Lower leg skin (tissue), 3 donors: ENCODE measurements at regions not wholly inside any gene's neighbourhood (a gene's known extent, or its start where the extent isn't known, plus 50 kb on each side); places are given as distances from the start of the nearest gene placed in this dataset.

Source experiments
- POLR2A ChIP-seq, 2 donors: fragments of 450-650 bp; IDR thresholded peaks; one replicate each; pipeline ENCODE4 v1.6.1; 2016 to 2017; ENCODE audit warnings: antibody characterized with exemption in 2 of 2, mild to moderate bottlenecking in 1 of 2, moderate library complexity in 1 of 2
- TF ChIP-seq, protein P1 (sequence below), 3 donors: fragments of 450-650 bp; IDR thresholded peaks; one replicate each; pipeline ENCODE4 v1.5.1; 2016; ENCODE audit warnings: antibody characterized with exemption in 3 of 3, mild to moderate bottlenecking in 3 of 3, moderate library complexity in 2 of 3

DNA sequence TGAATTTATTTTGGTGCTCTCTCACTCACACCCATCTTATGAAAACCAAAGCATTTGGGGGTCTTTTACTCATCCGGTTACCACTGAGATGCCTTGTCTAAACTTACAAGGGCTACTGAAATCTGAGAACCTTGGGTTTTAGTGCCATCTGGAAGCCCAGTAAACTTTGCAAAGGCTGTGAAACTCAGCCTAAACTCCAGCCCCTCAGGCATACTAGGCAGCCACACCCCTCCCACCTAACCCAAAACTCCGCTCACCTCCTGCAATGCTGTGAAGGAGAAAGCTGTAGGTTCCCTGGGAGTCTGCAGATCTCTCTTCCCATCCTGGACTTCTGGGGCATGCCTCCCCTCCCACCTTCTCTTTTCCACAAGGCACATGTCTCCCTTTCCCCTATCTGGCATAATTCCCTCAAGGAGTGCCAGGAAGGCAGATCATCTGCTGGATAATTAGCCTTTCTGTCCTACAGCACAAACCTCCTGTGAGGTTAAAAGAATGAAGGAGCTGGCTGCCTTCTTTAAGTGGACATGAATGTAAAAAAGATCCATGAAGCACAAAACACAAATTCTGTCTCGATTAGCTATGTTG, 71.5 kb upstream of the ANXA1 start:
- TF ChIP-seq, protein P1, sequence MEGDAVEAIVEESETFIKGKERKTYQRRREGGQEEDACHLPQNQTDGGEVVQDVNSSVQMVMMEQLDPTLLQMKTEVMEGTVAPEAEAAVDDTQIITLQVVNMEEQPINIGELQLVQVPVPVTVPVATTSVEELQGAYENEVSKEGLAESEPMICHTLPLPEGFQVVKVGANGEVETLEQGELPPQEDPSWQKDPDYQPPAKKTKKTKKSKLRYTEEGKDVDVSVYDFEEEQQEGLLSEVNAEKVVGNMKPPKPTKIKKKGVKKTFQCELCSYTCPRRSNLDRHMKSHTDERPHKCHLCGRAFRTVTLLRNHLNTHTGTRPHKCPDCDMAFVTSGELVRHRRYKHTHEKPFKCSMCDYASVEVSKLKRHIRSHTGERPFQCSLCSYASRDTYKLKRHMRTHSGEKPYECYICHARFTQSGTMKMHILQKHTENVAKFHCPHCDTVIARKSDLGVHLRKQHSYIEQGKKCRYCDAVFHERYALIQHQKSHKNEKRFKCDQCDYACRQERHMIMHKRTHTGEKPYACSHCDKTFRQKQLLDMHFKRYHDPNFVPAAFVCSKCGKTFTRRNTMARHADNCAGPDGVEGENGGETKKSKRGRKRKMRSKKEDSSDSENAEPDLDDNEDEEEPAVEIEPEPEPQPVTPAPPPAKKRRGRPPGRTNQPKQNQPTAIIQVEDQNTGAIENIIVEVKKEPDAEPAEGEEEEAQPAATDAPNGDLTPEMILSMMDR (IDR thresholded peaks at IDR 0.05) = no peak
- TF ChIP-seq POLR2A (IDR thresholded peaks at IDR 0.05) = no peak
